Glomerular endothelial cell (primary cell): ENCODE measurements at regions not wholly inside any gene's neighbourhood (a gene's known extent, or its start where the extent isn't known, plus 50 kb on each side); places are given as distances from the start of the nearest gene placed in this dataset.
"Not testable (repeated sequence)": the region's sequence is repeated elsewhere in the genome, so short reads cannot be mapped to it uniquely, and the experiment has no call there.

ENCODE experiments used
- DNase-seq: peaks from one replicate; pipeline ENCODE4 v3.0.0-alpha.2; 2011; ENCODE audit warnings: low read depth, low spot score; ENCODE audit errors: extremely low read depth

- DNase-seq: no peak
Observed at GRCh38 chr1:198417039-198417438, 123.4 kb downstream of the ATP6V1G3 start.

- no peak for DNase-seq
Observed at GRCh38 chr1:198416296-198416695, 124.2 kb downstream of the ATP6V1G3 start.

GRCh38 chr1:198411240-198411639 lies 129.2 kb downstream of the ATP6V1G3 start:
- DNase-seq: no peak

GRCh38 chr1:198408716-198409115 lies 131.8 kb downstream of the ATP6V1G3 start:
- no peak for DNase-seq

GRCh38 chr1:198404632-198405031 lies 135.8 kb downstream of the ATP6V1G3 start:
- DNase-seq: not testable (repeated sequence)

- DNase-seq: no peak
Observed at GRCh38 chr1:198400063-198400462, 140.4 kb downstream of the ATP6V1G3 start.

- DNase-seq: no peak
Observed at GRCh38 chr1:198399452-198399851, 141.0 kb downstream of the ATP6V1G3 start.

- no peak for DNase-seq
Observed at GRCh38 chr1:198397208-198397808, 143.2 kb downstream of the ATP6V1G3 start.

GRCh38 chr1:198391393-198392020 lies 149.0 kb downstream of the ATP6V1G3 start:
- no peak for DNase-seq

- no peak for DNase-seq
Observed at GRCh38 chr1:198387587-198387986, 152.9 kb downstream of the ATP6V1G3 start.

- no peak for DNase-seq
Observed at GRCh38 chr1:198380275-198380674, 160.2 kb downstream of the ATP6V1G3 start.

- no peak for DNase-seq
Observed at GRCh38 chr1:198377702-198378101, 162.8 kb downstream of the ATP6V1G3 start.

GRCh38 chr1:198374288-198374687 lies 166.2 kb downstream of the ATP6V1G3 start:
- DNase-seq: no peak

- DNase-seq: no peak
Observed at GRCh38 chr1:198373376-198373775, 167.1 kb downstream of the ATP6V1G3 start.
